C4-2B (cell line): ENCODE measurements at regions not wholly inside any gene's neighbourhood (a gene's known extent, or its start where the extent isn't known, plus 50 kb on each side); places are given as distances from the start of the nearest gene placed in this dataset.

ENCODE experiments used
- H3K27ac ChIP-seq: fragments of 450-650 bp; 2 replicates; pipeline ENCODE4 v1.5.1; 2017
- ZFX ChIP-seq: fragments of 450-650 bp; IDR thresholded peaks from 2 replicates; pipeline ENCODE4 v1.6.1; 2017
- TF ChIP-seq, protein P1 (sequence below): fragments of 450-650 bp; conservative IDR thresholded peaks from 2 replicates; pipeline ENCODE4 v1.5.1; 2017; ENCODE audit warnings: mild to moderate bottlenecking

DNA sequence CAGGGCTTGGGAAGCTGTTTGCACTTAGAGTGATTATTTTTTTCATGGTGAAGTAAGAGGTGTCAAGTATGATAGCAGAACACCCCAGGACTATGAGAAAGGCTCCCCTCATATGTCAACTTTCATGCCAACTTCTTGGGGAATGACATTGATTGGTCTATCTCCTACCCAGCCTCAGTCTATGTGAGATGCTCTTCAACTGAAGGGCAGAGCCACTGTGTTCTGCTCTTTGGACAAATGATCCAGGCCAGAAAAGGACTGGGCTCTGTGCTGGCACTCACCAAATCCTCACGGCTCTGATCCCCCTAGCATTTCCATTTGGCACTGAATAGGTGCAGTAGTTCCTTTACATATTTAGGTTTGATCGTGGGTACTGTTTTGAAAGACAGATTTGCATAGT, 151.1 kb downstream of the DMRT2 start:
- TF ChIP-seq ZFX, result no peak
- TF ChIP-seq, protein P1, sequence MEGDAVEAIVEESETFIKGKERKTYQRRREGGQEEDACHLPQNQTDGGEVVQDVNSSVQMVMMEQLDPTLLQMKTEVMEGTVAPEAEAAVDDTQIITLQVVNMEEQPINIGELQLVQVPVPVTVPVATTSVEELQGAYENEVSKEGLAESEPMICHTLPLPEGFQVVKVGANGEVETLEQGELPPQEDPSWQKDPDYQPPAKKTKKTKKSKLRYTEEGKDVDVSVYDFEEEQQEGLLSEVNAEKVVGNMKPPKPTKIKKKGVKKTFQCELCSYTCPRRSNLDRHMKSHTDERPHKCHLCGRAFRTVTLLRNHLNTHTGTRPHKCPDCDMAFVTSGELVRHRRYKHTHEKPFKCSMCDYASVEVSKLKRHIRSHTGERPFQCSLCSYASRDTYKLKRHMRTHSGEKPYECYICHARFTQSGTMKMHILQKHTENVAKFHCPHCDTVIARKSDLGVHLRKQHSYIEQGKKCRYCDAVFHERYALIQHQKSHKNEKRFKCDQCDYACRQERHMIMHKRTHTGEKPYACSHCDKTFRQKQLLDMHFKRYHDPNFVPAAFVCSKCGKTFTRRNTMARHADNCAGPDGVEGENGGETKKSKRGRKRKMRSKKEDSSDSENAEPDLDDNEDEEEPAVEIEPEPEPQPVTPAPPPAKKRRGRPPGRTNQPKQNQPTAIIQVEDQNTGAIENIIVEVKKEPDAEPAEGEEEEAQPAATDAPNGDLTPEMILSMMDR, result no peak
- H3K27ac ChIP-seq, result peak overlapping the region; percentile 53; the same call in 1 of the 2 replicates

DNA sequence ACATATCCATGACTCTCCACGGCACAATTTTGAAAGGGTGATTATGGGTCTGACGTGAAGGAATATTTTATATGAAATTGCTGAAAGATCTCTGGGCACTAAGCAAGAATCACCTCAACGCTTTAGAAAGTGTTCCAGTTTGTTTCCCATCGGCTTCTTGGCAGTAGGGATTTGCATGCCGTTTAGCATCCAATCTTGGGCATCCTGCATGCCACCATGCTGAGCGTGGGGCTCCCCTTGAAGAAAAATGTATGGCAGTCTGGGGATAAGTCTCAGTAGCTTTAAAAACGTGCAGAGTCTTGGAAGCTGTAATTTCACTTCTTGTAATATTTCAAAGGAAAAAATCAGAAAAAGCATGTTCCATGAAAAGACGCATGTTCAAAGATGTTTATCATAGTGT, 151.7 kb downstream of the DMRT2 start:
- TF ChIP-seq, protein P1, result no peak
- no peak for TF ChIP-seq ZFX
- peak overlapping the region; percentile 53; the same call in 1 of the 2 replicates for H3K27ac ChIP-seq

DNA sequence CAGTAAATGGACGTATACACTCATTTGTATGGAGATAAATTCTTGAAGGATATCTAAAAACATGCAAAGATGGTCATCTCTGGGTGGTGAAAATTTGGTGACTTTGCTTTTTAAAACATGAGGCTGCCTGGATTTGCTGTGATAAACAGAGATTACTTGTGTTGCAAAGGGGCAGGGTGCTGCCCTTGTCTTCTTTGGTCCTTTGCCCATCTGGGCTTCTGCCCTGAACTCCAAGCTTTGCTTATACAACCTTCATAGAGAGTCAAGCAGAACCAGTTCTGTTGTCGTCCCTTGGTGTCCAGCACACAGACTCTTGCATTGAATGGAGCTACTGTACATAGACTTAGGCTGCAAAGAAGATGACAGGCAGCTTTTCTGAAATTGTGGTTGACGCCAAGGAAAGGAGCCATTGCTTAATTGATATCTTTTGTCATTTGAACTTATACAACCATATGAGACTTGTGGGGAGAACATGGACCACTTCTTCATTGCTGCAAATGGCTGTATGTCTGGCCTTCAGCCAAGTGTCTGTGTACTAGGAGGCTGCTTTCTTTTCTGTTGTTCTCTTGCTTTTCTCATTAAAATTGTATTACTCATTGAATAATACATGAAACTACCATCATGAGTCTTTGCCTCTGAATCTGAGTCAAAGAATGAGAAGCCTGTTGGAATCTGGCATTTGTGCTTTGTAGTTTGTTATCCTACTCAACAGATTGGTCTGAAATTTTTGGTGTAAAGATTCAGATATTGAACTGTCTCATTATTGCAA, 152.5 kb downstream of the DMRT2 start:
- H3K27ac ChIP-seq, result no peak overlapping the region
- no peak for TF ChIP-seq ZFX
- TF ChIP-seq, protein P1, result no peak

DNA sequence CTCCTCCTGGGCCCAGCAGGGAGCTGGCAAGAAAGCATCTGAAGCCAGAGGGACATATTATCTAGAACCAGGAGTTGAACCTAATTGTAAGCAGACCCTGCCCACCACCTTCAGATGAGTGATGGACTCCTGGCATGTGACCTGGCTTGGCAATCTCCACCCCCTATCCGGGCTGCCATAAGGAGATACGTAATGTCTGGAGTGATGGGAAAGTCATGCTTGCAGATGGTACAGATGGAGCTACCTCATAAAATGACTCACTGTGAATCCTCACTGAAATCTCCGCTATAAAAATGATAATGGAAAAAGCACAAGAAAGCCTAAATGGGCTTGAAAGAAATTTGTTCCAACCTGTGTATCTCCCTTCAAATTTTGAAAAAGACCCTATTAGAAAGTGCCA, 157.5 kb downstream of the DMRT2 start:
- H3K27ac ChIP-seq, result no peak overlapping the region
- no peak for TF ChIP-seq ZFX
- TF ChIP-seq, protein P1, result no peak

DNA sequence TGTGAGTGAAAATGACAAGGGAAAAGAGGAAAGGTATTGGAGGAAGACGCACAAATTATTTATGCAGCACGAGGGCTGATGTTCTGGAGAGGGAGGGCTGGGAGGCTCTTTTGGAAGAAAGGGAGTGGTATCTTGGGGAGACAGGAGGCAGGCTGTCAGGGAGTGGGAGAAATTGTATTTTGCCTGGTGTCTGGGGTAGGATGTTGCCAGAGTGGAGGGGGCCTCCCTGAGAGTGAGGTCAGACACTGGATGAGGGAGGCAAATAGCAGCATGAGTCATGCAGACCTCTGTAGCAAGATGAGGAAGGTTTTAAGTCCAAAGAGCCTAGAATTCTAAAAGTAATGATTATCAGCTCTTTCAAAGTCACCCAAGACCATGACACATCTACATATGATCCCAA, 158.0 kb downstream of the DMRT2 start:
- no peak for TF ChIP-seq ZFX
- TF ChIP-seq, protein P1, result no peak
- no peak overlapping the region for H3K27ac ChIP-seq

DNA sequence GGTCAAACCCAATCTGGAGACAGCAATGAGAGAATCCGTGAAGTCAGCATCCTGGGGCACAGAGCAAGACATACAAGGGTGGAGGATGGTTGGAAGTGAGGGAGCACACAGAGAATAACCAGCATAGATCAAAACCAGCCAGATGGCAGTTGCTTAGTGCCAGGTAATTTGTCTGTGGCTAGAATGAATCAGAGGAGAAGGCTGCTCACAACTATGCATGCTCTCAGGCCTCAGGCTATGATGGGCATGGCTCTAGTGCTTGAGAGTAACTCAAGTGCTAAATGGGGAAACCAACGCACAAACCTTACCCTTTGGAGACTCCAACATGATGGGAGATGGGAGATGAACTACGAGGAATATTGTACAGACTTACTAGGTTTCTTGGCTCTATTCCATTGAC, 160.8 kb downstream of the DMRT2 start:
- H3K27ac ChIP-seq, result no peak overlapping the region
- TF ChIP-seq, protein P1, result no peak
- TF ChIP-seq ZFX, result no peak

DNA sequence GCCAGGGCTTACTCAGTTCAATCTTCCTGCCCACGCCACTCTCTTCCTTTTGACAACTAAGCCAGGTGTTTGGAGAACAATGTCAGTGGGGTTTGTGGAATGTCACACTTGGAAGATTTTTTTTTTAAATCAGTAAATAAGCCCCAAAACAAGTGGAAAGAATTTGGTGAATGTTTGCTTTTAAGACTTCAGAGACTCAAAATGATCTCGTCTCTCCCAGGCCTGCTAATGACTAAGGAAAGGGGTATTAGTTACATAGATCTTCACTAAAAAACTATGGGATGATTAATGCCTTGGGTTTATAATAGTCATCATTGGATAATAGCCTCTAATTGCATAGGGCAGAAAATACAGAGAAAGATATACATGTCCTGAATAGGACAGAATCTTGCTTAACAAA, 166.4 kb downstream of the DMRT2 start:
- H3K27ac ChIP-seq, result no peak overlapping the region
- no peak for TF ChIP-seq ZFX
- TF ChIP-seq, protein P1, result no peak
